ENCODE measurements at regions not wholly inside any gene's neighbourhood (a gene's known extent, or its start where the extent isn't known, plus 50 kb on each side); places are given as distances from the start of the nearest gene placed in this dataset.

- TF ChIP-seq CHD1 (IDR thresholded peaks at IDR 0.05; ENCODE audit: low read depth, low read length) (no peak), CBX5 (IDR thresholded peaks at IDR 0.05; ENCODE audit: low read depth, low read length) (no peak), CEBPB (IDR thresholded peaks at IDR 0.05; ENCODE audit: low read depth, low read length) (no peak), YY1 (IDR thresholded peaks at IDR 0.05; ENCODE audit: low read depth, low read length) (no peak), RAD21 (IDR thresholded peaks at IDR 0.05 in 1 of 2, conservative IDR thresholded peaks at IDR 0.05 in 1 of 2; ENCODE audit: low read depth in 2 of 2, low read length in 2 of 2) (peak; percentile 34 to 51; a peak in 2 of 4 replicates), RBBP5 (IDR thresholded peaks at IDR 0.05; ENCODE audit: borderline replicate concordance, low read depth, low read length) (no peak)
Observed at GRCh38 chr3:141421639-141422319, 53.5 kb downstream of the ZBTB38 start (continued).
